NCI-H524 treated with DMSO at 0.1 percent for 48 hours (cell line): ENCODE measurements at regions not wholly inside any gene's neighbourhood (a gene's known extent, or its start where the extent isn't known, plus 50 kb on each side); places are given as distances from the start of the nearest gene placed in this dataset.

Source experiments
- DNase-seq: peaks from one replicate; lab custom pipeline; 2025; lab: John Stamatoyannopoulos, UW

GRCh38 chr11:15770798-15771414 is 585.4 kb downstream of the SOX6 start:
- no peak for DNase-seq

DNA sequence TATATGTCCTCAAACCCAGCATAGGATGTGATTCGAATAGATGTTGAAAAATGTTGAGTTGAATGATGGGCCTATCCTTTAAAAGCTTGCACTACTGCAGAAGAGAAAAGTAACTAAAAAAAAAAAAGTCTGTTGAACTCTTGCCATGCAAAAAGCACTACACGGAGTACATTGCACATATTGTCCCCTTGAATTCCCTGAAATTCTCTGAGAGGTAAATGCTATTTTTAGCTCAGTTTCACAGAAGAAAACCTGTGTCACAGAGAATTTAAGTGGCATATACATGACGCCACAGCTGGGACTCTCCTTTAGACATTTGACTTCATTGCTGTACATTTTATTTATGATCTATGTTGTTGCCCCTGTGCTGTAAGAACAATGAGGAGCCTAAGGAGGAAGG is 583.8 kb downstream of the SOX6 start:
- no peak for DNase-seq

DNA sequence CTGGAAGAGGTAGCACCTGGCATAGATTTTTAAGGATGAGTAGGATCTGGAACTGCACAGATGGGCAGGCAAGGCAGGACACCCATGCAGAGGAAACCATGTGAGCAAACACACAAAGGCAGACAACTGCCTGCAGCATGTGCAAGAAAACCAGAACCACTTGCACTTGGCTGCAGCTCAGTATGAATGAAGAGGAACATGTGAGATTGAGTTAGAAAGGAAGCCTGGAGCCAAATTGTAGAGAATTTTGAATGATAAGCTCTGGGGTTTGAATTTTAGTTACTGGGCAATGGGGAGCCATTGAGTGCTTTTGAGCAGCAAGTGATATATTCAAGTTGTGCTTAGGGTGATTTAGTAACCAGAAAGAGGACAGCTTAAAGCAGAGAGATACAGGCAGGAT is 583.4 kb downstream of the SOX6 start:
- DNase-seq, result no peak

DNA sequence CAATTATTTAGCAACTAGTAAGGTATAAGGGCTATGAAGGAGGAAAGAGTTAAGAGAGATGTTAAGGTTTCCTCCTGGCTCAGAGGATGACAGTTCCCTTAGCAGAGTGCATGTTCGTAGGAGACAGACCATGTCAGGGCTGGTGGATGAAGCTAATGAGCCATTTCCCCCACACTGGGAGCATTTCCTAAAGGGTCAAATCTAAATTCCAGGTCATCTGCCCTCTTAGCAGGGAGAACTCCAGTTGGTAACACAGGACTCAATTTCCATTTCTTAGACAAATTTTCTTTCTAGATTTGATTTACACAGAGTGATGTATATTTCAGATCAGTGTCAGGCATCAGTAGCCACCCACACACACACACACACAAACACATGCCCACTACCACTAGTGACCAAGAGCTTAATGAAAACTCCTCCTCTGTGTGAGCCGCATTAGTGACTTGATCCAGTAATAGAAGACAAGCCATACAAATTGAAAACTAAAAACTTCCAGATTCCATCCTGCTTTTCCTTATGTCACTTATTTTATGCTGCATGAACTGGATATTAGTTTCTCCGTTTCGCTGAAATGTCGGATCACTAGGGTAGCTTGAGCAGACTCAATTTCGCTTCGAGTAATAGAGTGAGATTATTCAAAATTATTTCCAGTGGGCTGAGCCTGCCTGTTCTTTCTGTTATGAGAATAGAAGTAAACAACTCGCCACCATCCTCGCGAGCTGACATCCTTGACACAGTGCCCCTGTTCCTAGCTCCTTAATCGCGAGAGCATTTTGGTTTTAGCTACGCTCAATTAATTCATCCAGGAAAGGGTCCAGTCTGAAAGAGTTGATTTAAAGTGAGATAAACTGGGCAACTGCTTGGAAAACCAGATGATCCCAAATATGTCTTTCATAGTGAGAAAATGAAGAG is 582.6 kb downstream of the SOX6 start:
- DNase-seq, result no peak

DNA sequence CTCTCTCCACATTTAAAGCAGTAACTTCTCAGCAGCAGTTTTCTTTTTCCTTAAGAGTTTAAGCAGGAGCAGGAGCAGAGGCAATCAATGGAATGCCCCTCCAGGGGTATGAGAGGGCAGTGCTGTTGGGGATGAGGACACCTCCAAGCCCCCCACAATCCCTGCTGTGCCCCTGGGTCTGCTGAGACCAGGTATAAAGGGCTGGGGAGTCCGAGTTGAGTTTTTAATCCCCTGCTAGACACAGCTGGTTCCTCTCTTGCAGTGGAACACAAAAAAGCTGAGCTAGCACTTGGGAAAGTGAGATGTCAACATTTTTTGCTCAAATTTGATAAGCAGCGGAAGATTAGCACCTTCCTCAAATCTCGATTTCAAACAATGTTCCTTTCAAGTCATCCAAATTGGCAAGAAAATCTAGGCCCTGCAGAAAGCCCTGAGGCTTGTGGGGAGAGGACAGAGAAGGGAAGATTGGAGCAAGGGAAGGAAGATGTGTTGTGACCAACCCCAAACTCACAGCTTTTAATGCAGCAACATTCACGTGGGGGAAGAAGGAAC is 581.9 kb downstream of the SOX6 start:
- no peak for DNase-seq

- DNase-seq, result no peak
Measured at GRCh38 chr11:15775015-15775541, 581.3 kb downstream of the SOX6 start.

- no peak for DNase-seq
Measured at GRCh38 chr11:15775797-15776196, 580.5 kb downstream of the SOX6 start.

- no peak for DNase-seq
Measured at GRCh38 chr11:15776366-15776765, 580.0 kb downstream of the SOX6 start.

GRCh38 chr11:15779518-15779917 is 576.8 kb downstream of the SOX6 start:
- no peak for DNase-seq

- DNase-seq, result no peak
Measured at GRCh38 chr11:15780382-15780781, 576.0 kb downstream of the SOX6 start.

- no peak for DNase-seq
Measured at GRCh38 chr11:15780837-15781236, 575.5 kb downstream of the SOX6 start.

DNA sequence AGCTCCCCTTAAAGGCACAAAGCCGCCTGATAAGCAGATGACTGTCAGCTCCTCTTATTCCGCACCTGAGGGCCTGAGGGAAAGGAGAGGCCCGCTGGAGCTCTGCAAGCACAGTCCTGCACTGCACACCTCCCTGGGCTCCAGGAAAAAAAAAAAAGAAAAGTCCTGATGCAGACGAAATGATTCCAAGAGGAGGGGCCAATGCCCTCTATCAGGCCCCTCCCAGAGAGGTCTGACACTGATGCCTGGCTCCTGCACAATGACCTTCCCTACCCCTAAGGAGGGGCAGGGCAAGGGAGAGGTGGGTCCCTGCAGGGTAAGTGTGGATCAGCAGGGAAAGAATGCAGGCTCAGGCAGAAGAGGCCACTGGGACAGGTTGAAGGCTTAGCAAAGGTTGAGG is 572.7 kb downstream of the SOX6 start:
- no peak for DNase-seq

DNA sequence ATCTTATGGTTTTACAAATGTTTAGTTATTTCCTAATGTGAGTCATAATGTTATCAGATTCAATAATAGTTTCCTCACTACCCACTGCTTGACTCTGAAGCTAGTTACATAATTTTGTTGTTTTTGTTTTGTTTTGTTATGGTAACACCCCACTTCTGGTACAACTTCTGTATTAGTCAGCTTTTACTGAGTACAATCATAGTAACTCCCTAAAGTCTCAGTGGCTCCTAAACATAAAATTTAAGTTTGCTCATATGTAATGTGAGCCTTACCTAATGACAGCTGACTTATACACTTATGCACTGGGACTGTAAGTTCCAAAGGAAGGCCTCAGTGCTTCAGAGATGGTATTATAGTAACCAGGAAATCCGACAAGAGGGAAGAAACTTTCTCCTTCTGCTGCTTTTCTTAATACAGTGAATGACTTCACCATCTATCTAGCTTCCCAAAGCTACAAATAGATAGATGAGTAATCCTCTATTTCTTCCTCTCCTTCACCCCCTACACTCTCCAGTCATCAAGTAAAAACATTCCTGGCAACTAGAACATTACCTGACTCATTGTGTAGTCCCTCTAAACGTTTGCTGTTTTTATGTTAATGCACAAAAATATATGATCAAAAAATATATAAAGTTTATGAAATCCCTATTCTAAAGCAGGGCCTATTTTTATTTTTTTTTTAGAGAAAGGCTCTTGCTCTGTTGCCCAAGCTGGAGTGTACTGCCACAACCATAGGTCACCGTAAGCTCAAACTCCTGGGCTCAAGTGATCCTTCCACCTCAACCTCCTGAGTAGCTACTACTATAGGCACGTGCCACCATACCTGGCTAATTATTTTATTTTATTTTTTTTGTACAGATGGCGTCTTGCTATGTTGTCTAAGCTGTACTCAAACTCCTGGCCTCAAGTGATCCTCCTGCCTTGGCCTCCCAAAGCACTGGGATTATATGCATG is 563.0 kb downstream of the SOX6 start:
- no peak for DNase-seq

DNA sequence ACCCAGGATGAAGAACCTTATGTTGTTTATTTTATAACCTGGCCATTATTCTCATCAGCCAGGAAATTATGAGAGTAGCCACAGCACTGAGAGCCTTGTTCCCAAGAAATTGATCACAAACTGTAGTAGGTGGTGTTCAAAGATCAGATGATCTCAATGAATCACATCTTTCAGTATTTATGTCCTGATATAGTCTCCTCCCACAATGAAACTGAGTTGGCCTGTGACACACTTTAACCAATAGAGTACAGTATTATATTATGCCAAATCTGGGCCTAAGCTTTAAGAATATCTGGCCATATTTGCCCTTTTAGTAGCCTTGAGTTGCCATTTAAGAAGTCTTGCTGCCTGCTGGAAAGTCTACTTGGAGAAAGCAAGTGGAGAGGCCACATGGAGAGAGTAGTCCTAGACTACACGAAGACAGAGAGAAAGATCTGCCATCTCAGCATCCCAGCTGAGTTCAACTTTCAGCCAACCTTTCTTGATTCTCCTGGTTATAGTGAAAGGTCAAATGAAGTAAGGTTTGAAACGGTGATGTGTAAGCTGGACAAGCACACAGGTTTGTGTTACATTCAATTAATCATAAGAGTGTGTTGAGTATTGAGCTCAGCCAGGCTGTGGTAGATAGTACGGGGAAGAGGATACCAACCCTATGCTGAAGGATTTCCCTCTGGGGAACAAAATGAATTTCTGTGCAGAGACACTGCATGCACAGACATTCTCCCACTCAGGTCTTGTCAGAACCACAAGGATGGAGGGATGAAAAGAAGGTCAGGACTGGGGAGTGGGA is 561.8 kb downstream of the SOX6 start:
- no peak for DNase-seq

- DNase-seq, result no peak
Measured at GRCh38 chr11:15795378-15795777, 561.0 kb downstream of the SOX6 start.

- no peak for DNase-seq
Measured at GRCh38 chr11:15800111-15800800, 556.1 kb downstream of the SOX6 start.

- no peak for DNase-seq
Measured at GRCh38 chr11:15801126-15801525, 555.2 kb downstream of the SOX6 start.

- no peak for DNase-seq
Measured at GRCh38 chr11:15801616-15802015, 554.7 kb downstream of the SOX6 start.

DNA sequence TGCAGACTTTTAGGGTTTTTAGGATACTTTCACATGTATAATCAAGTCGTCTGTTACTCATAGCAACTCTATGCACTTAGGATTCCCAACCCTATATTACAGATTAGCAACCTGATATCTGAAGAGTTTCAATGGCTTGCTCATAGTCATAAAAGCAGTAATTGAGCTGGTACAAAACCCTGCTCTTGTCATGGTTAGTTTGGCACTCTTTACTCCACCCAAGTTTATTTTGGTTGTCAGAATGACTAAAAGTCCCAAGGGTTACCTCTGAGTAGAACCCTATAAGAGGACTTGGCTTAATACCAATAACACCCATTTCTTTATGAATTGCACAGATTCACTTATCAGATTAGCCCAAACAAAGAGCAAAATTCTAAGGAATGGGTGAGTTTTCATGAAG is 550.6 kb downstream of the SOX6 start:
- no peak for DNase-seq

DNA sequence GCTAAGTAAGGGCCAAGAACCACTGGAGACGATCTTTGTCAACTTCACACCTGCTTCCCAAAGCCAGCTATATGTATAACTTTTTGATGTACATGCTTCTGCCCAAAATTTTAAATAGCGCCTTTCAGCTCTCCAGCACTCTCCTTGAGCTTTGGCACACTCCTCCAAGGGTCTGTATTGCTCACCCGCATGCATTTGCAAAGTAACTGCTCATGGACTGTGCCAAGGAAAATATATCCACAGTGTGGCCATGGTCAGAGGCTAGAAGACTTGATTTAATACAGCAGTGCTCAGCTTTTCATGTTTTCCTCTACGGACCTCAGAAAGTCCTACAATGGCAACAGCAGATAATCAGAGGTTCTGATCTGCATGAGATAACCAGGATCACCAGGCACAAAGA is 550.1 kb downstream of the SOX6 start:
- no peak for DNase-seq
